ENCODE measurements at regions not wholly inside any gene's neighbourhood (a gene's known extent, or its start where the extent isn't known, plus 50 kb on each side); places are given as distances from the start of the nearest gene placed in this dataset.

- WGBS, 2 donors: 88 to 89% methylated on average over 5 of the region's 5 CpGs
- no peak overlapping the region for H3K27ac ChIP-seq
- TF ChIP-seq CTCF (IDR thresholded peaks at IDR 0.05): no peak
- no peak for TF ChIP-seq POLR2A (IDR thresholded peaks at IDR 0.05)
These were observed 458.1 kb downstream of the RPS24 start for GRCh38 chr10:78491812-78492211.

GRCh38 chr10:78492424-78492823, 458.8 kb downstream of the RPS24 start:
- no peaks in the 10 kb centered on the region for H3K27me3 ChIP-seq
- no peak overlapping the region for H3K4me3 ChIP-seq (replicated peaks in 1 of 3)
- H3K9me3 ChIP-seq: no peaks in the 10 kb centered on the region
- H3K36me3 ChIP-seq: no peaks in the 10 kb centered on the region
- H3K4me1 ChIP-seq: no peaks in the 10 kb centered on the region
- TF ChIP-seq POLR2A (IDR thresholded peaks at IDR 0.05): no peak
- no peak for TF ChIP-seq CTCF (IDR thresholded peaks at IDR 0.05)
- no peak for DNase-seq
- H3K27ac ChIP-seq: no peak overlapping the region
- intact Hi-C loops (cut with DNase I): no loop called here

More at GRCh38 chr10:78491812-78492211, 458.1 kb downstream of the RPS24 start:
- no peaks in the 10 kb centered on the region for H3K27me3 ChIP-seq
- H3K9me3 ChIP-seq: no peaks in the 10 kb centered on the region
- no peaks in the 10 kb centered on the region for H3K4me1 ChIP-seq
- no peaks in the 10 kb centered on the region for H3K36me3 ChIP-seq
- intact Hi-C loops (cut with DNase I): no loop called here
- DNase-seq: no peak
- no peak overlapping the region for H3K4me3 ChIP-seq (replicated peaks in 1 of 3)

GRCh38 chr10:78494179-78494578, 460.5 kb downstream of the RPS24 start:
- no peaks in the 10 kb centered on the region for H3K9me3 ChIP-seq
- no peak for DNase-seq
- intact Hi-C loops (cut with DNase I): no loop called here
- no peak for TF ChIP-seq CTCF (IDR thresholded peaks at IDR 0.05)
- TF ChIP-seq POLR2A (IDR thresholded peaks at IDR 0.05): no peak
- no peak overlapping the region for H3K4me3 ChIP-seq (replicated peaks in 1 of 3)
- H3K36me3 ChIP-seq: no peaks in the 10 kb centered on the region
- H3K27ac ChIP-seq: no peak overlapping the region
- H3K27me3 ChIP-seq: no peaks in the 10 kb centered on the region
- H3K4me1 ChIP-seq: no peaks in the 10 kb centered on the region

GRCh38 chr10:78502210-78502936, 468.7 kb downstream of the RPS24 start:
- WGBS, 2 donors: 85 to 88% methylated on average over 6 of the region's 6 CpGs
- H3K4me1 ChIP-seq: peaks cover 0 to 5% of the 10 kb centered on the region in 2 donors
- no peak overlapping the region for H3K4me3 ChIP-seq (replicated peaks in 1 of 3)
- TF ChIP-seq POLR2A (IDR thresholded peaks at IDR 0.05): no peak
- no peak for TF ChIP-seq CTCF (IDR thresholded peaks at IDR 0.05)
- H3K27ac ChIP-seq: no peak overlapping the region
- H3K27me3 ChIP-seq: no peaks in the 10 kb centered on the region
- no peak for DNase-seq
- no peaks in the 10 kb centered on the region for H3K9me3 ChIP-seq
- H3K36me3 ChIP-seq: no peaks in the 10 kb centered on the region
- intact Hi-C loops (cut with DNase I): no loop called here

- TF ChIP-seq CTCF (IDR thresholded peaks at IDR 0.05) (no peak), POLR2A (IDR thresholded peaks at IDR 0.05) (no peak)
- no peaks in the 10 kb centered on the region for H3K27me3 ChIP-seq
- peaks cover 0 to 9% of the 10 kb centered on the region in 2 donors for H3K4me1 ChIP-seq
- 85 to 95% methylated on average over 3 of the region's 3 CpGs for WGBS, 2 donors
- H3K4me3 ChIP-seq (replicated peaks in 1 of 3): no peak overlapping the region
- DNase-seq: no peak
- intact Hi-C loops (cut with DNase I): no loop called here
- no peaks in the 10 kb centered on the region for H3K9me3 ChIP-seq
- no peak overlapping the region for H3K27ac ChIP-seq
- H3K36me3 ChIP-seq: no peaks in the 10 kb centered on the region
These were observed 470.5 kb downstream of the RPS24 start for GRCh38 chr10:78504181-78504580.

Data from thyroid gland (tissue), 4 donors.